MCF 10A (cell line): ENCODE measurements at regions not wholly inside any gene's neighbourhood (a gene's known extent, or its start where the extent isn't known, plus 50 kb on each side); places are given as distances from the start of the nearest gene placed in this dataset.

ENCODE experiments used
- BruUV-seq: library from RNA; stranded (reverse); fragments of 400-500 nt; replicated peaks from 2 replicates; lab custom pipeline; 2021; lab: Mats Ljungman, UMichigan
- CTCF ChIA-PET: fragments of 300-600 bp; sonication (Branson Sonifier 250); formaldehyde crosslinking; extraction: SDS; loops from one replicate; lab custom pipeline; 2021; ENCODE audit warnings: antibody characterized with exemption, inconsistent platforms; lab: Yijun Ruan, JAX
- POLR2A ChIA-PET: fragments of 300-600, 350-650 bp; sonication (Branson Sonifier 250); formaldehyde crosslinking; extraction: SDS; loops from one replicate; lab custom pipeline; 2020; ENCODE audit warnings: antibody characterized with exemption, inconsistent platforms; lab: Yijun Ruan, JAX
- DNase-seq: peaks from one replicate; pipeline ENCODE4 v3.0.0-alpha.2; 2018; ENCODE audit not compliant: unreplicated experiment
- H3K27ac Mint-ChIP-seq: one replicate; pipeline ENCODE4 v1.8.0; 2022; ENCODE audit warnings: mild to moderate bottlenecking, low read depth, mixed read lengths; ENCODE audit not compliant: unreplicated experiment
- H3K27me3 Mint-ChIP-seq: one replicate; pipeline ENCODE4 v1.8.0; 2022; ENCODE audit warnings: mixed read lengths; ENCODE audit not compliant: insufficient read depth, unreplicated experiment
- H3K36me3 Mint-ChIP-seq: one replicate; pipeline ENCODE4 v1.8.0; 2022; ENCODE audit warnings: mild to moderate bottlenecking, moderate library complexity, mixed read lengths; ENCODE audit not compliant: insufficient read depth, unreplicated experiment
- H3K4me1 Mint-ChIP-seq: one replicate; pipeline ENCODE4 v1.8.0; 2022; ENCODE audit warnings: mixed read lengths; ENCODE audit not compliant: insufficient read depth, unreplicated experiment
- H3K4me3 Mint-ChIP-seq: one replicate; pipeline ENCODE4 v1.8.0; 2022; ENCODE audit warnings: mild to moderate bottlenecking, moderate library complexity, mixed read lengths; ENCODE audit not compliant: unreplicated experiment
- H3K9me3 Mint-ChIP-seq: one replicate; pipeline ENCODE4 v1.8.0; 2022; ENCODE audit warnings: mixed read lengths; ENCODE audit not compliant: unreplicated experiment
- CTCF ChIP-seq: fragments of 200-600 bp; IDR thresholded peaks from one replicate; pipeline ENCODE4 v1.8.0; 2022; ENCODE audit warnings: antibody characterized with exemption, mild to moderate bottlenecking; ENCODE audit not compliant: unreplicated experiment
- intact Hi-C: fragments of 100-400 bp; cut with micrococcal nuclease; formaldehyde crosslinking; loops from 2 replicates; pipeline ENCODE4 v1.14.1; 2022

DNA sequence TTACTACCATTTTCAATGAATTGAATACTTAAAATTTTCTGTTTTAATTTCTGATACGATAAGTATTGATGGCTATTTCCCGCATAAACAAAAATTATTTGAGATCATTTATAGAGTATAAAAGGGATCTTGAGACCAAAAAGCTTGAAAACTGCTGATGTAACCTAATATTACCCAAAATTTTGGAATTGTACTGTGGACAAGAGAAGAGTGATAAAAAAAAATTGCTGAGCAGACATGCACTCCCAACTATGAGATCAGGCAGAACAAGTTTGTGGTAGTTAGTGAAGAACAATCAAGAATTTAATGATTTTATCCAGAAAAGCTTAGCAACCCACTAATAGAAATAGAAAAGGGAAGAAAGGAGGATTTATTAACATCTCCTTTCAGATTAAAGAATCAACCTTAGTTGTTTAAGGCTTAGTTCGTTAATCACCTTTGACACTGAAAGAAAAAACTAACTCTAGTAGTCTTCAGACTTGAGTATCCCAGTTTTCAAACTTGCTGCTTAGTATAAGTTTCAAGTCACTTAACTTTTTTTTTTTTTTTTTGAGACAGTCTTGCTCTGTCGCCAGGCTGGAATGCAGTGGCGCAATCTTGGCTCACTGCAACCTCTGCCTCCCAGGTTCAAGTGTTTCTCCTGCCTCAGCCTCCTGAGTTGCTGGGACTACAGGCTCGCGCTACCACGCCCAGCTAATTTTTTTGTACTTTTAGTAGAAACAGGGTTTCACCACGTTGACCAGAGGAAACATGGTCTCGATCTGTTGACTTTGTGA, 50.6 kb upstream of the ZC3HAV1 start:
- no peak for TF ChIP-seq CTCF
- ChIA-PET CTCF (interaction anchor here (0.6 kb wide), 1 partner anchor 1853 kb away, joined by 3 read pairs; no protein-coding TSS in a partner anchor), POLR2A (interaction anchor here (0.7 kb wide), 1 partner anchor 9 kb away, joined by 3 read pairs; no protein-coding TSS in a partner anchor)
- Mint-ChIP-seq H3K27me3 (no peaks in the 10 kb centered on the region), H3K4me3 (no peak overlapping the region), H3K36me3 (peaks cover 4% of the 10 kb centered on the region), H3K4me1 (no peaks in the 10 kb centered on the region), H3K27ac (no peak overlapping the region), H3K9me3 (no peaks in the 10 kb centered on the region)
- no peak for DNase-seq
- intact Hi-C loops = no loop called here
- BruUV-seq = no TSS peak

DNA sequence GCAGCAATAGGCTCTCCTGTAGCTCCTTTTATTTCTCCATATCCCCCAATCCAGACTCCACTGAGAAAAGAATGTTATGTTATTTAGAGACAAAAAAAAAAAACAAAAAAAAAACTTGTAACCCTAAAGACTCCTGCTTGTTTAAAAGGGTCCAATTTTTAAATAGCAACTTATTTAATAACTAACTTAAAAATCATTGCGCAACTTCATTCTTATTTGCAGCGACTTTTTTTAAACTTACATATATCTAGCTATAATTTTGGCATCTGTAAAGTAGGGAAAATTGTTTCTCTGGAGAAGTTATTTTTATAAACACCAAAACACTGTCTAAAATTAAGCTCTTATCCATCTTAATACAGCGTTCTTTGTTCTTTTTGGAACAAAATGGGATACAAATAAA, 59.0 kb upstream of the ZC3HAV1 start:
- H3K4me3 Mint-ChIP-seq = no peak overlapping the region
- no peak for TF ChIP-seq CTCF
- H3K4me1 Mint-ChIP-seq = no peaks in the 10 kb centered on the region
- DNase-seq = no peak
- H3K9me3 Mint-ChIP-seq = no peaks in the 10 kb centered on the region
- H3K36me3 Mint-ChIP-seq = peaks cover 6% of the 10 kb centered on the region
- ChIA-PET POLR2A (interaction anchor here (0.6 to 1.5 kb wide), 5 partner anchors 9 to 33 kb away, joined by 3 to 6 read pairs (median 3); no protein-coding TSS in a partner anchor), CTCF (interaction anchor here (1.4 kb wide), 1 partner anchor 23 kb away, joined by 5 read pairs; no protein-coding TSS in a partner anchor)
- H3K27ac Mint-ChIP-seq = no peak overlapping the region
- intact Hi-C loops = no loop called here
- no peaks in the 10 kb centered on the region for H3K27me3 Mint-ChIP-seq
- no TSS peak for BruUV-seq

DNA sequence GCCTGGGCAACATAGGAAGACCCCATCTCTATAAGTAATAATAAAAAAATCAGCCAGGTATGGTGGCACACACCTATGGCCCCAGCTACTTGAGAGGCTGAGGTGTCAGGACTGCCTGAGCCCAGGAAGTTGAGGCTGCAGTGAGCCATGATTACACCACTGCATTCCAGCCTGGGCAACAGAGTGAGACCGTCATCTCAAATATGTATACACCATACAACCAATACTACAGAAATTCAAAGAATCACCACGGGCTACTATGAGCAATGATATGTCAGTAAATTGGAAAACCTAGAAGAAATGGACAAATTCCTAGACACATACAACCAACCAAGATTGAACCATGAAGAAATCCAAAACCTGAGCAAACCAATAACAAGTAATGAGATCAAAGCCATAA, 60.3 kb upstream of the ZC3HAV1 start:
- no TSS peak for BruUV-seq
- ChIA-PET POLR2A (interaction anchor here (0.7 to 1.5 kb wide), 3 partner anchors 12 to 25 kb away, joined by 3 to 6 read pairs (median 3); no protein-coding TSS in a partner anchor), CTCF (interaction anchor here (1.4 kb wide), 1 partner anchor 24 kb away, joined by 5 read pairs; no protein-coding TSS in a partner anchor)
- peaks cover 6% of the 10 kb centered on the region for H3K36me3 Mint-ChIP-seq
- intact Hi-C loops = no loop called here
- no peak overlapping the region for H3K27ac Mint-ChIP-seq
- H3K4me1 Mint-ChIP-seq = no peaks in the 10 kb centered on the region
- H3K9me3 Mint-ChIP-seq = no peaks in the 10 kb centered on the region
- DNase-seq = no peak
- H3K27me3 Mint-ChIP-seq = no peaks in the 10 kb centered on the region
- TF ChIP-seq CTCF = no peak
- no peak overlapping the region for H3K4me3 Mint-ChIP-seq

DNA sequence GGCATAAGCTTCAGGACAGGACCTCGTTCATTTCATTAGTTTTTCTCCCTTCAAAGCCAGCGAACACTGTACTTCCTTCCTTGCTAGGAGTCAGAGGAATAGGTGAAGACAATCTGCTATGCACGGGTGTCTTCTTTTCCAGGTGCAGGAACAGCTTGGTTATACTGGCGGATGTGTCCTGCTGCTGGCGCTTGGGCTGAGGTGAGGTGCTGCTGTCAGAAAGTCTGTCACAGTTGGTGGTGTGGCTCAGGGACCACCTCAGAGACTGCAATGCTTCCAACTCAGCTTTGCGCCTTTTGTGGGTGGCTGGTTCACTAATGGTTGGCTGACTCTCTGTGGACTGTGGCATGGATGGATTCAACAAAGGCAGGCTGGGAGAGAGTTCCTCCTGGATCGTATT, 58.3 kb upstream of the UBN2 start:
- no peak for DNase-seq
- peaks cover 6% of the 10 kb centered on the region for H3K36me3 Mint-ChIP-seq
- no peak overlapping the region for H3K4me3 Mint-ChIP-seq
- POLR2A ChIA-PET = no interaction called here
- CTCF ChIA-PET = no interaction called here
- TF ChIP-seq CTCF = no peak
- H3K27ac Mint-ChIP-seq = no peak overlapping the region
- BruUV-seq = no TSS peak
- H3K27me3 Mint-ChIP-seq = no peaks in the 10 kb centered on the region
- no peaks in the 10 kb centered on the region for H3K4me1 Mint-ChIP-seq
- no peaks in the 10 kb centered on the region for H3K9me3 Mint-ChIP-seq
- intact Hi-C loops = no loop called here
